ENCODE measurements at regions not wholly inside any gene's neighbourhood (a gene's known extent, or its start where the extent isn't known, plus 50 kb on each side); places are given as distances from the start of the nearest gene placed in this dataset.
"Not testable (repeated sequence)": the region's sequence is repeated elsewhere in the genome, so short reads cannot be mapped to it uniquely, and the experiment has no call there.

DNA sequence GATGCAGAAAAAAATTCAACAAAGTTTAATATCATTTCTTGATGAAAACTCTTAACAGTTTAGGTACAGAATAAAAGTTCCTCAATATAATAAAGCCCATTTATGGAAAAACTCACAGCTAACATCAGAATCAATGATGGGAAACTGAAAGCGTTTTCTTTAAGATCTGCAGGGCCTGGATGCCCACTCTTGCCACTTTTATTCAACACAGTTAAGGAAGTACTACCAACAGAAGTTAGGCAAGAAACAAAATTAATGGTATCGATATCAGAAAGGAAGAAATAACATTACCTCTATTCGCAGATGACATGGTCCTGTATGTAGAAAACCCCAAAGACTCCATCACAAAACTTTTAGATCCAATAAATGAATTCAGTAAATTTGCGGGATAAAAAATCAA is 542.4 kb upstream of the RGMB start:
- no peak for DNase-seq

DNA sequence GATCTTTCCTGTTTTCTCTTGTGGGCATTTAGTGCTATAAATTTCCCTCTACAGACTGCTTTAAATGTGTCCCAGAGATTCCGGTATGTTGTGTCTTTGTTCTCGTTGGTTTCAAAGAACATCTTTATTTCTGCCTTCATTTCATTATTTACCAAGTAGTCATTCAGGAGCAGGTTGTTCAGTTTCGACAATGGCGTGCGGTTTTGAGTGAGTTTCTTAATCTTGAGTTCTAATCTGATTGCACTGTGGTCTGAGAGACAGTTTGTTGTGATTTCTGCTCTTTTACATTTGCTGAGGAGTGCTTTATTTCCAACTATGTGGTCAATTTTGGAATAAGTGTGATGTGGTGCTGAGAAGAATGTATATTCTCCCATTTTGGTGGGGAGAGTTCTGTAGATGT is 535.7 kb upstream of the RGMB start:
- not testable (repeated sequence) for DNase-seq

DNA sequence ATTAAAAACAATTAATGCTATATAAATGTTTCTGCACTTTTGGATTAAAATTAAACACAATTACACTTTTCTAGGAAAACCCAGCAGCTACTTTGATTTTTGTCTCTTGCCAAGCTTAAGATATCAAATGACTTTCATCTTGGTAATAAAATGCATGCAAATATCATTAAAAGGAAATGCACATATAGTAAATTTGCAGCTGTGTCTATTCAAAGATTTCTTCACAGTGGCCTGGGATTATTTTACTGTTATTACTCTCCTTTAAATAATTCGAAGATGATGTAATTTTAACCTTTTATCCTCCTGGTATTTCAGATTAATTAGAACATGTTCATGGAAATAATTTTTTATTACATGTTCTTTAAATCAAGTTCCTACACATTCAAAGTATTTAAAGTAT is 529.5 kb upstream of the RGMB start:
- DNase-seq, result no peak

DNA sequence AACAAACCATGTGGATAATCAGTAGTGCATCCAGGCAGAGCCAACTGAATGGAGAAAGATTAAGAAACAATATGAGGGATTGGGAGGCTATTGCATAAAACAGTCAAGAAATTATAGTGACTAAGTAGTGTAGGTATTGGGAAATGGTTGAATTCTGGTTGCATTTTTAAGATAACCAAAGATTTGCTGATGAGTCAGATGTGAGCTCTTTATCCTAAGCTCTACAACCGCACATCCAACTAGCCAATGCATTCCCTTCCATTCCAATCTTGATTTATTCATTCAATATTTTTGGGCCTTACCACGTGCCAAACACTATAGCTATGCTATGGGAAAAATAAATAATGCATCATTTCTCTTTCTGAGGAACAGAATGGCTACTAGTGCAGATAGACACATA is 524.5 kb upstream of the RGMB start:
- no peak for DNase-seq

DNA sequence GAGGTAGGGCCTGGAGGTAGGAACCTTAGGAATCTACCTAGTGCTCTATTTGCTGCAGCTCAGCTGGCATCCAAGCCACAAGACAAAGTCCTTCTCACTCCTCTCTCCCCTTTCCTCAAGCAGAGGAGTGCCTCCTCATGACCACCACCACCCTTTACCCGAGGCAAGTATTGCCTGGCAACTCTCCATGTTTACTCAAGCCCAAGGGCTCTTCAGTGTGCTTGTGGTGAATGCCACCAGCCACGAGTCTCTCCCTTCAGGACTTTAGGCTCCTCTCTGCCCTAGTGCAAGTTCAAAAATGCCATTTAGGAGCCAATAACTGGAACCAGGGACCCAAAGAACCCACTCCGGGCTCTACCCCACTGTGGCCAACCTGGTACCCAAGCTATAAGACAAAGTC is 514.5 kb upstream of the RGMB start:
- peak in 1 of 2 experiments; percentile 43 for DNase-seq

DNA sequence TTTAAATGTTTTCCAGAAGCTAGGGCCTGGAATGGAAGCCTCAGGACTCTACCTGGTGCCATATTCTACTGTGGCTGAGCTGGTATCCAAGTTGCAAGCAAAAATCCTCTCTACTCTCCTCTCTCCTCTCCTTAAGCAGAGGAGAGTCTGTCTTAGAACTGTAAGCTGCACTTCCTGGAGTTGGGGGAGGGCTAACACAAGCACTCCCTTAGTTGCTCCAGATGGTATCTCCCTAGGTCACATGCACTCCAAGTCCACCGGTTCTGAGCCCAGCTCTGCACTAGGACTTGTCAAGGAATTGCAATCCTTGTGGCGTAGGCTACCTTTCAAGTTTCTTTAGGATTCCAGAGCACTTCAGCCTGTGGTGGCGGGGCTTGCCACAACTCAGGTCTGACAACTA is 513.9 kb upstream of the RGMB start:
- DNase-seq, result no peak

DNA sequence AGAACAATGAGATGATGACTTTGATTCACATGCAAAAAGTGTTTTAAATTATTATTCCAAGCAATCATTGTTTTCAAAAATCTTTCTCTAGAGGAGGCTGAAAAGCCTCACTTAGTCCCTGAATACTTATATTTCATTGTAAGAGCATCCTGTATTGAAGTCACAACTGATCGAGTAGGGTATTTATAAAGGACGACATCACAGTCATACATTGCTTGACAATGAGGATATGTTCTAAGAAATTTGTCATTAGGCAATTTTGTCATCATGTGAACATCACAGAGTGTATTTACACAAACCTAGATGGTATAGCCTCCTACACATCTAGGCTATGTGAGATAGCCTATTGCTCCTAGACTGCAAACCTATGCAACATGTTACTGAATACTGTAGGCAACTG is 510.4 kb upstream of the RGMB start:
- DNase-seq, result no peak

DNA sequence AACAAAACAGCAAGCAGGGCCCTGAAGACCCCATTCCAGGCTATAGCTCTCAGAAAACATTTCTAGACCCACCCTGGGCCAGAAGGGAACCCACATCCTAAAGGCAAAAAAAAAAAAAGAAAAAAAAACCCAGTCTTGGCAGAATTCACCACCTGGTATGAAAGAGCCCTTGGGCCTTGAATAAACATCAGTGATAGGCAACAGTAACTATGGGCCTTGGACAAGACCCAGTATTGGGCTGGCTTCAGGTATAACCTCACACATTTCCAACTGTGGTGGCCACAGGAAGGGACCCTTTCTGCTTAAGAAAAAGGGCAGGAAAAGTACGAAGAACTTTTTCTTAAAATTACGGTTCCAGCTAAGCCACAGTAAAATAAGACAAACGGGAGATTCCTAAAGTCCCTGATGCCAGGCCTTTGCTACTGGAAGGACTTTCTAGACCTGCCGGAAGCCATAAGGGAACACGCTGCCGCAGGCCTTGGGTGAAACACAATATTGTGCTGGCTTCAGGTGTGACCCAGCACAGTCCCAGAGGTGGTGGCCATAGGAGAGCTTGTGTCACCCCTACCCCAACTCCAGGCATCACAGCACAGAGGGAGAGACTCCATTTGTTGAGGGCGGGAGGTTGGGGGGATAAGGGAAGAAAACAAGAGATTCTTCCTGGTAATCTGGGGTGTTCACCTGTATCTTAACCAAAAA is 505.2 kb upstream of the RGMB start:
- DNase-seq, result no peak

DNA sequence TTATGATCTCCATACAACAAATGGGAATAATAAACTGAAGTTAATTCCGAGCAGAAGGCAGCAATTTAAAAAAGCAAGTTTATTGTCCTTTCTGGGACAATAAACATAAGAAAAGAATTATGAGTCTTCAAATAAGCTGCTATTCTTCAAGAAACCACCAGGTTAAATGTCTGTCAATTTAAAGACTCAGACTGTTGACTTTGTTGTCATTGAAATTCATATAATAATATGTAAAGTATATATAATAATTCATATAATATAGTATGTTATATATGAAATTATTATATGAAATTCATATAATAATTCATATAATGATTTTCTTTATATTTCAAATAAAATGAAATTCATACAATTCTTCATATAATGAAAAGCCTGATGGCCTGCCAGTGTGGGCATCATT is 497.5 kb upstream of the RGMB start:
- DNase-seq, result no peak

DNA sequence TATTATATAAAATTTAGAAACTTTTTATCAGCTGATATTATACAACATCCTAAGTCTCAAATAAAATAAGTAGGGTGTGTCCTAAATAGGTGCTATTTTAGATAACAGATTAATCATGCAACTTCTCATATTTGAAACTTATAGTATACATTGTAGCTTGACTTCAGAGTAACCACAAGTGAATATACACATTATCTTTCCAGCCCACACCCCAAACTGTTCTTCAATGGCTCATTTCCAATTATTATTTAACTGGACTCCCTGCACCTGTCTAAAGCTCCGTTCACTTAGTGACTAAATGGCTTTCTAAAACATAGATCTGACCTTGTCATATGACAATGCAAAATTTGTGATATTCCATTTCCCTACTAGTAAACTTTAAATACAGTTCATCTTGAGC is 490.9 kb upstream of the RGMB start:
- DNase-seq, result no peak

DNA sequence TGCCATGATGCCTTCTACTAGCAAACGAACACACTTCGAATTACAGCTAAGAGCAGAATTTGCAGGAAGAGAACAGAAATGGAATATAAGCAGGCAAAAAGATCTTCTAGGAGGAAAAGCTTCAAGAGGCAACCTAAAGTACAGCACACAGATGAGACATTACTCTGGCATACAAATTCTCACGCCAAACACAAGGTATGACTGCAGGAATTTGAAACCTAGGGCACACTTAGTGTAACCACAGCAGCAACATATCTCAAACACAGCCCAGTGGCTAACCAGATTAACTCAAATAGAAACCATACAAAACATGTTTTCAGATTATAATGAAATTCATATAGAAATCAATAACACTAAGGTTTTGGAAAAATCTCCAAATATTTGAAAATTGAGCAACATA is 481.0 kb upstream of the RGMB start:
- no peak for DNase-seq

DNA sequence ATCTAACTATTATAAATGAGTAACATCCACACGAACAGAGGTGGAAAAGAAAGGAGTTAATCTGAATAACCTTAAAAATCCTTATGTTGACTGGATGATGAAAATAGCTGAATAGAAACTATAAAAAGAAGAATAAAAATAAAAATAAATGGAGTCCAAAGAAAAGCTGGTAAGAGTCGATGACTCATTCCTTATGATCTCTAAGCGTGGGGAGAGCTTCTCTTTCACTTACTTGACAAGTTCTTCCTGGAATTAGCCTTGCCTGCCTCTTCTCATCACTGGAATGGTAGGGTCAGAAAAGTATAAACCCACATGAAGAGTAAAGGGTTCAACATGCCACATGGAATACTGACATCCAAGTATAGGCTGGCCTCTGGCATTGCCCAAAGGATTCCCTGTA is 477.0 kb upstream of the RGMB start:
- DNase-seq, result no peak

DNA sequence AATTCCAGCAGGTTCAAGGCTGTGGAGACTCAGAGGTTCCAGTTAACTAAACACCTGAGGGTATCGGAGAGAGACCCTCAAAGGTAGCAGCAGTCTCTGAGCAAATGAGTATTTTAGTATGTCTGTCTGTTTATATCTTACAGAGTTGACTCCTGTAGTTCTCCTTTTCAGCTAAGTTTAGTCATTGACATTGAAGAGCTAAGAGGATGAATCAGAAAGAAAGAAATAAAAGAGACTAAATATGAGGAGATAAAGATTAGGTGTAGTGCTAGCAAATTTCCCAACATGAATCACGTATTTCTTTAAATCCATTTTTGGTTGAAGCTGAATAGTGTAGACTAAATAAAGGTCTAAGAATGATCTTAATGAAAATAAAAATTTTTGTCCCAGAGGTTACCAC is 474.0 kb upstream of the RGMB start:
- DNase-seq, result no peak

DNA sequence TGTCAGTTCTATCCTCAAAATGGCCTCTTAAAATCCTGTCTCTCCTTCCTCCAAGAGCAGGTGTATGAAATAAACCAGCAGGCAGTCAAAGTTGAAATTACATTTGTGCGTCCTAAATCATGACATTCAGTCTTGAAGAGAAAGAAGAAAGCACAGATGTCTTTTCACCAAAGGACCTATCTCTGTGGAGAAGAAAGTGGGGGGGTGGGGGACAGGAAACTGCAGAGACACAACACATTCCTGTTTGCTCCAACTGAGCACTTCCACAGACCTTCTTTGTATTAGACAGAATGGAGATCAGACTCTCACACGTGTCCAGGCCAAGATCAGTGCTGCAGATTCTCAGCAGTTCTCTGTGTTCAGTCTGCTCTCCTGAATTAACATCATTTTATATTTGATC is 471.9 kb upstream of the RGMB start:
- no peak for DNase-seq

DNA sequence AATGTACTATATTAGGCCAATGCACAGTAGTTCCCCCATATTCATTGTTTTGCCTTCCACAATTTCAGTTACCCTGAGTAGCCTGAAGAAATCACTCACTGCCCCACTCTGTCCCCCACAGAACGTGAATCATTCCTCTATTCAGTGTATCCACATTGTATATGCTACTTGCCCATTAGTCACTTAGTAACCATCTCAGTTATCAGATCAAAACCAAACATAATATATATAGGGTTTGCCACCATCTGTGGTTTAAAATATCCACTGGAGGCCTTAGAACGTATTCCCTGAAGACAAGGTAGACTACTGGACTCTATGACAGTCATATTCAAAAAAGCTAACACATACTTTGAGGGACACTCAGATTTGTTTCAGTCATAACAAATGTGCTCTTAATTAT is 465.7 kb upstream of the RGMB start:
- no peak for DNase-seq

DNA sequence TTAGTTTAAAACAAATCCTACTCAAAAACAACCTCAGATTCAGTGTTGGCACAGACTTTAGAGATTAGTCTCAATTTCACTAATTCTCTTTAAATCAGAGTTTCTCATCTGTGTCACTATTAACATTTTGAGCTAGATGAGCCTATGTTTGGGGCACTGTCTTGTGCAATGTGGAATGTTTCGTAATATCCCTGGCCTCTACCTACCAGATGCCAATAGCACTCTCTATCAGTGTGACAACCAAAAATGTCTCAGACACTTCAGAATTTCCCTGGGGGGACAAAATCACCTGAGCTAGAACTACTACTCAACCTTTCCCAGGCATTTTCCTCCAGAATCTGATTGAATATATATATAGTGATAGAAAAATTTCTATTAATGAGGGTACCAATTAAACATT is 465.2 kb upstream of the RGMB start:
- DNase-seq, result no peak

DNA sequence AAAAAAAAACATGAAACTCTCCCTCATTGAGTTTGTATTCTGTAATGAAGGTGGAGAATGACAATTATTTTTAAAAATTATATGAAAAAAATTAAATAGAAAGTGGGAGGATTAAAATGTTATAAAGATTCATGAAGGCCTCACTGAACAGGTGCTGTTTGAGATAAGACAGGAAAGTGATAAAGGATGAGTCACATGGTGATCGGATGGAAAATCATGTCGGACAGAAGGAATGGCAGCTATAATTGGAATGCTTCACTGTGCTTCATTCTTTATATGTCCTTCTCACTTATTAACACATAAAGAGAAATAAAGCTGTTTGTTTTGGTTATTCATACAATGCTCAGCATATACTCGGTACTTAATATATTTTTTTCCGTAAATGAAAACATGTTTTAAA is 464.5 kb upstream of the RGMB start:
- DNase-seq, result no peak

DNA sequence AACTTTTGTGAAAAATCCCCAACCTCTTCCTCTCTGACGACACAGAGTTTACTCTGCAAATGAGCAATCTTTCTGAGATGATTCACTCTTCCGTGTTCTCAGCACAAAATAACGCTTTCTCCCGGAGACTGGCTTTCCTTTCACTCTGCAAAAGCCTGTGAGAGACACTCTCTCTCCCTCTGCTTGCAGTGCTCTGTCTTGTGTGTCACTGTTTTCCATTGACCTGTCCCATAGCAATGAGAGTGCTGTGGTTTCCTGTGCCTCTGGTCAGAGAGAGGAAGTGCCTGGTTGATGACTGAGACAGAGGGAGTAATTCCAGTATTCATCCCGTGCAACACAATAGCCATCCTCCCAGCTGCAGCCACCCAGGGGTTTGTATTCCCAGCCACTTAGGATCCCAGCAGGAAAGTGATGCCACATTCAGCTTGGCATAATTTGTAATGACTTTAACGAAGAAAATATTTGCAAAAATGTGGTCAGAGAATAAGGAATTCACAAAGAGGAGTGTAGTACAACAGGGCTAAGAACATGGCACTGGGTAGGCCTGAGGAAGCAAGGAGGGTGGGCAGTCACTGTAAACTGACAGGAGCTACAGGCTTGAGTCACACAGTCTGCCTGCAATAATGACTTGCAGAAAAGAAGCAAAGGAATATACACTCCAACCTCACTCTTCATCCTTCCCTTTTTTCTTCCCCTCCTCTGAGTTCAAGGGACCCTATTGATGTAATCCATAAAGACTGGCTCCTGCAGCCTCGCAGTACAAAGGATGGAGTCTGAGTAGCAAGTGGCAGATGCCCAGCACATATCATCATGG is 463.5 kb upstream of the RGMB start:
- DNase-seq, result peak; percentile 58 to 66

DNA sequence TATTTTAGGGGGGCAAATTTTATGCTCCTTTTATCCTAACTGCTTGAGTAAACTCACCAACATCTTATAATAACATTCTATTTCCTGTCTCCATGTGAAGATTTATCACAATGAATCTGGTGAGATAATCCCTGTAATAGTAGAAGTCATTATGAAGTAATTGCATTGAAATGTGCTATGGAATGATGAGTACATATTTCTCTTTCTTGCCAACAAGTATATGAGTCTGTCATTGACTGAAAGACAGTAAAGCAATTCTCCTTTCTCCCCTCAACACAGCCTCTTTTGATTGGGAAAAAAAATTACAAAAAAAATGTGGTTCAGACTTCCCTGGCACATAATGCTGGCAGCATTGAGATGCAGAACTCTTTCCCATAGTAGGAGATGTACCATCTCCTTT is 459.2 kb upstream of the RGMB start:
- DNase-seq, result no peak

DNA sequence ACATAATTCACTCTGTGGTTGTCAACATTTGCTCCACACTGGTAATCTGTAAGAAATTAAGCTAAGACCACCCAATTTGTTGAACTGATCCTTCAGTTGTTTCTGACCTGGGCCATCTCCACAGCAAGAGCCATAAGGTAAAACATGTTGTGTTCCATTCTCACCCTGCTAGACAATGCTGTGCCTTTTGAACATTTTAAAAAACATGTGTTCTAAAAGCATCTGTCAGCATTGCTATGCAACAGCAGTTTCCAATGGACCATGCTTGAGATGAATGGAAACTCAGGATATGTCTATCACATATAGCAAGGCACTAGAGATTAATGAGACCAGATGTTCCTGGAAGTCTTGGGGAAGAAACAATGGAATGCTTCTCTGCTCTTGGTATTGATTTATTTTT is 455.1 kb upstream of the RGMB start:
- no peak for DNase-seq

DNA sequence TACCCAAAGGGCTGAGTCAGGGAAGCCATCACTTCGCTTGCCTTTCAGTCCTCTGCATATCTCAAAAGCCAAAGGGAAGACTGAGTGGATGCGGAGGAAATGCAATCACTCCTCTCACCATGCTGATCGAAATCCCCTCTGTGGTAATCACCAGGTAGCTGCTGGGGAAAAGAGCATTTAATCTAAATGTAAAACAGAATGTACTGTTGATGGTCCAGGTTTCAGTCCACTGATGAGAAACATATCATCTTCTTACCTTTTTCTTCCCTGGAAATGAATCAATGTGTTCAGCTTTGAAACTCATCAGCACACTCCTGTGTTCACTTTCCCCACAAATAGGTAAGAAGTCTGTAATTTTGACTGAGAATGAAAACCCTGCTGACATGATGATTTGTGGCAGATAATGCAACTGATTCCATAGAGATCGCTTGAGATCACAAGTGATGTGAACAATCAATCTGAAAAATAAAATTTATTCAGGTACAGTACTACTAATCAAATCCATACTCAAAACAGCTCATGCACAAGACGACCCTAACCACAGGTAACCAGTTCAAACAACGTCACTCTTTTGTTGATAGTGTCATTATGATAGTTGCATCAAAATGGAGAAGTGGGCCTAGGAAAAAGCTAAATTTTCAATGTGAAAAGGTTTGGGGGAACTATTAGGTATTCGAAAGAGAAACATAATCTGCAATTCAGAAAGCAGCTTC is 454.0 kb upstream of the RGMB start:
- DNase-seq, result no peak

DNA sequence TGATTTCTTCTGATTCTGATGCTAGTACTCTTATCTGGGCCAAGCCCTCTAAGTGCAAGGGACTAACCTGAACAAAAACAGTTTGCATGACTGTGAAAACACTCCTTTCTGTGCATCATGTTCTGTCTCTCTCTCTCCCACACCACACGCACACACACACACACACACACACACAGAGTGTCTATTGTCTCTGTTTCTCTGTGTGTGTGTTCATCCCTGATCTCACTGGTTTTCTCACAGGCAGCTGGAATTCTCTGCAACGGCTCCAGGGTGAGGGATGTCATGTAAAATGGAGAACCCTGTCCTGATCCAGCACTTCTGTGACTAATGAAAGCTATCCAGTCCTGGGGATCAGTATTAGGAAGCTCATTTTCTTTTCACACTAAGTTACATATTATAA is 453.1 kb upstream of the RGMB start:
- DNase-seq, result no peak

DNA sequence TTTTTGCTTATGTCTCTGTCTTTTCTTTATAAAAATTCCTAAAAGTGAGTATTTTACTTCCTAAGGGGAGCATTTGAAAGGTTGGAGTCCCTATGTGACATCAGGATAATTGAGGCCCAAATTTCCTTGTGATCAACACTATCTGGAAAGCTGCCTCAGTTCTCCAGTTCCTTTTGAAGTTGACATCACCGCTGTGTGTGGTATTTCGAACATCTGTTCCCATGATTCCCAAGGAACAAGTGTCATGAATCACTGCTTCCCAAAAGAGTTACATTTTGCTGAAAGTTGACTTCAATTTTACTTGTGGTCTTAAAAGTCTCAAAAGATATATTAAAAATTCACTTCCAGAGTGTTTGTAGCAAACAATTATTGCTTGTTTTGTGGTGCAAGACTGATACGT is 452.1 kb upstream of the RGMB start:
- DNase-seq, result no peak

DNA sequence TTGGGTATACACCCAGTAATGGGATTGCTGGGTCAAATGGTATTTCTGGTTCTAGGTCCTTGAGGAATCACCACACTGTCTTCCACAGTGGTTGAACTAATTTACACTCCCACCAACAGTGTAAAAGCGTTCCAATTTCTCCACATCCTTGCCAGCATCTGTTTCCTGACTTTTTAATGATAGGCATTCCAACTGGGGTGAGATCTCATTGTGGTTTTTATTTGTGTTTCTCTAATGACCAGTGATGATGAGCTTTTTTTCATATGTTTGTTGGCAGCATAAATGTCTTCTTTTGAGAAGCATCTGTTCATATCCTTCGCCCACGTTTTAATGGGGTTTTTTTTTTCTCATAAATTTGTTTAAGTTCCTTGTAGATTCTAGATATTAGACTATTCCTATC is 448.3 kb upstream of the RGMB start:
- DNase-seq, result not testable (repeated sequence)

Measured in SHP77 (cell line).